HG03354 (cell line): ENCODE measurements at regions not wholly inside any gene's neighbourhood (a gene's known extent, or its start where the extent isn't known, plus 50 kb on each side); places are given as distances from the start of the nearest gene placed in this dataset.

Experiments used
- ATAC-seq: cut with Tn5 transposase; IDR thresholded peaks from one replicate; pipeline ENCODE4 v1.9.1; 2021; ENCODE audit warnings: mild to moderate bottlenecking; ENCODE audit not compliant: unreplicated experiment, poor library complexity, severe bottlenecking

- no peak for ATAC-seq
These were observed 105.1 kb downstream of the TRMT11 start for GRCh38 chr6:126091466-126091865.

GRCh38 chr6:126093108-126093507 lies 106.8 kb downstream of the TRMT11 start:
- no peak for ATAC-seq

GRCh38 chr6:126094411-126094810 lies 108.1 kb downstream of the TRMT11 start:
- no peak for ATAC-seq

- no peak for ATAC-seq
These were observed 114.0 kb downstream of the TRMT11 start for GRCh38 chr6:126100386-126100785.

GRCh38 chr6:126102358-126102757 lies 116.0 kb downstream of the TRMT11 start:
- ATAC-seq, result no peak

GRCh38 chr6:126103993-126104392 lies 117.7 kb downstream of the TRMT11 start:
- no peak for ATAC-seq

GRCh38 chr6:126107475-126108166 lies 121.3 kb downstream of the TRMT11 start:
- no peak for ATAC-seq

- no peak for ATAC-seq
These were observed 124.4 kb downstream of the TRMT11 start for GRCh38 chr6:126110512-126111270.

- no peak for ATAC-seq
These were observed 125.0 kb downstream of the TRMT11 start for GRCh38 chr6:126111327-126111726.

- no peak for ATAC-seq
These were observed 125.9 kb downstream of the TRMT11 start for GRCh38 chr6:126112171-126112632.

- no peak for ATAC-seq
These were observed 126.9 kb downstream of the TRMT11 start for GRCh38 chr6:126113261-126113660.

GRCh38 chr6:126117251-126117650 lies 130.9 kb downstream of the TRMT11 start:
- ATAC-seq, result no peak

- no peak for ATAC-seq
These were observed 131.9 kb downstream of the TRMT11 start for GRCh38 chr6:126118058-126118755.

GRCh38 chr6:126118936-126119335 lies 132.6 kb downstream of the TRMT11 start:
- no peak for ATAC-seq

- ATAC-seq, result no peak
These were observed 136.9 kb downstream of the TRMT11 start for GRCh38 chr6:126123226-126123625.

GRCh38 chr6:126127659-126128058 lies 141.3 kb downstream of the TRMT11 start:
- no peak for ATAC-seq

- ATAC-seq, result no peak
These were observed 144.9 kb downstream of the TRMT11 start for GRCh38 chr6:126131246-126131645.

- no peak for ATAC-seq
These were observed 147.6 kb downstream of the TRMT11 start for GRCh38 chr6:126133984-126134383.

- ATAC-seq, result no peak
These were observed 148.2 kb downstream of the TRMT11 start for GRCh38 chr6:126134491-126134890.

GRCh38 chr6:126140015-126140414 lies 153.7 kb downstream of the TRMT11 start:
- ATAC-seq, result no peak
